Endothelial cell of umbilical vein (primary cell): ENCODE measurements at regions not wholly inside any gene's neighbourhood (a gene's known extent, or its start where the extent isn't known, plus 50 kb on each side); places are given as distances from the start of the nearest gene placed in this dataset.

Source experiments
- BruUV-seq: library from RNA; stranded (reverse); fragments of 400-500 nt; replicated peaks from 2 replicates; lab custom pipeline; 2021; lab: Mats Ljungman, UMichigan
- CTCF ChIA-PET: fragments of 300-600, 350-600 bp; sonication (Branson Sonifier 250); formaldehyde crosslinking; loops from one replicate; lab custom pipeline; 2021; ENCODE audit warnings: antibody characterized with exemption, inconsistent platforms; lab: Charles Lee
- POLR2A ChIA-PET: fragments of 300-600, 350-600 bp; sonication (Branson Sonifier 250); formaldehyde crosslinking; loops from one replicate; lab custom pipeline; 2021; ENCODE audit warnings: antibody characterized with exemption, inconsistent platforms; lab: Charles Lee
- DNase-seq: peaks from one replicate; pipeline ENCODE4 v3.0.0-alpha.2; 2011; ENCODE audit warnings: low read depth, low spot score
- FAIRE-seq: peaks from 2 replicates; lab custom pipeline; 2011; peaks lifted over from hg19 to GRCh38; lab: Jason Lieb, UNC
- H2AFZ ChIP-seq: 2 replicates; pipeline ENCODE4 v1.6.0; 2012; ENCODE audit warnings: low read depth, low read length, control low read depth, inconsistent platforms
- H3K27ac ChIP-seq: 2 replicates; pipeline ENCODE4 v1.5.1; 2011; ENCODE audit warnings: low read depth, mild to moderate bottlenecking, control low read depth, low read length, moderate library complexity; ENCODE audit not compliant: insufficient read depth
- H3K27me3 ChIP-seq, 2 experiments: 2 replicates each; pipeline versions ENCODE4 v1.6.0 to v1.6.1; 2011; ENCODE audit warnings: low read length in 2 of 2, mixed read lengths in 1 of 2; ENCODE audit not compliant: control insufficient read depth in 2 of 2, insufficient read depth in 2 of 2
- H3K36me3 ChIP-seq, 2 experiments: 2 replicates in 1 of 2; 3 replicates in 1 of 2; pipeline ENCODE4 v1.5.1; 2011; ENCODE audit warnings: low read length in 2 of 2, mild to moderate bottlenecking in 1 of 2, moderate library complexity in 1 of 2; ENCODE audit not compliant: control insufficient read depth in 2 of 2, insufficient read depth in 2 of 2; ENCODE audit errors: extremely low read depth in 1 of 2
- H3K4me1 ChIP-seq: 3 replicates; pipeline ENCODE4 v1.5.1; 2011; ENCODE audit warnings: mild to moderate bottlenecking, low read length; ENCODE audit not compliant: control insufficient read depth, insufficient read depth; ENCODE audit errors: extremely low read depth
- H3K4me2 ChIP-seq: 2 replicates; pipeline ENCODE4 v1.6.1; 2011; ENCODE audit warnings: low read length, control low read depth, mixed read lengths; ENCODE audit not compliant: insufficient read depth
- H3K4me3 ChIP-seq, 3 experiments: fragments of 200-600 bp in 1 of 3; sonication (generic), shearing (Covaris generic) in 1 of 3; replicated peaks in 1 of 3; 2 replicates each; pipeline ENCODE4 v1.5.1; 2011 to 2016; ENCODE audit warnings: control low read depth in 3 of 3, low read length in 3 of 3, mild to moderate bottlenecking in 2 of 3, inconsistent platforms in 1 of 3, low read depth in 1 of 3, moderate library complexity in 1 of 3; ENCODE audit not compliant: insufficient read depth in 1 of 3
- H3K79me2 ChIP-seq: 2 replicates; pipeline ENCODE4 v1.6.0; 2012; ENCODE audit warnings: low read length, inconsistent platforms; ENCODE audit not compliant: control insufficient read depth, insufficient read depth
- H3K9ac ChIP-seq: replicated peaks from 2 replicates; pipeline ENCODE3; 2011; ENCODE audit warnings: low read length, control low read depth; ENCODE audit not compliant: insufficient read depth; ENCODE audit errors: extremely low read depth
- H3K9me1 ChIP-seq: replicated peaks from 3 replicates; pipeline ENCODE4 v1.6.0; 2011; ENCODE audit warnings: mild to moderate bottlenecking, low read length; ENCODE audit not compliant: control insufficient read depth, insufficient read depth; ENCODE audit errors: extremely low read depth
- H3K9me3 ChIP-seq: replicated peaks from 2 replicates; pipeline ENCODE4 v1.5.1; 2012; ENCODE audit warnings: low read length, inconsistent platforms; ENCODE audit not compliant: control insufficient read depth, insufficient read depth
- H4K20me1 ChIP-seq: replicated peaks from 2 replicates; pipeline ENCODE3; 2011; ENCODE audit warnings: mild to moderate bottlenecking, low read length; ENCODE audit not compliant: control insufficient read depth, insufficient read depth; ENCODE audit errors: extremely low read depth
- EZH2 ChIP-seq: IDR thresholded peaks from 2 replicates; pipeline ENCODE4 v1.6.1; 2012; ENCODE audit warnings: borderline replicate concordance, low read depth, mild to moderate bottlenecking, moderate library complexity, low read length, inconsistent platforms; ENCODE audit not compliant: severe bottlenecking
- FOS ChIP-seq: IDR thresholded peaks from 2 replicates; pipeline ENCODE4 v1.6.1; 2011; ENCODE audit warnings: mild to moderate bottlenecking, low read length, moderate library complexity, borderline replicate concordance; ENCODE audit not compliant: insufficient read depth
- GATA2 ChIP-seq: IDR thresholded peaks from 2 replicates; pipeline ENCODE4 v1.7.0; 2011; ENCODE audit warnings: low read depth, mild to moderate bottlenecking, moderate library complexity, mixed read lengths, low read length; ENCODE audit not compliant: insufficient read length, insufficient read depth
- JUN ChIP-seq: IDR thresholded peaks from 2 replicates; pipeline ENCODE4 v1.6.1; 2011; ENCODE audit warnings: borderline replicate concordance, low read depth; ENCODE audit not compliant: insufficient read length, insufficient read depth
- MYC ChIP-seq: IDR thresholded peaks from one replicate; pipeline ENCODE4 v1.6.1; 2011; ENCODE audit warnings: mild to moderate bottlenecking, low read depth, low read length
- POLR2A ChIP-seq: IDR thresholded peaks from 2 replicates; pipeline ENCODE4 v1.6.1; 2012; ENCODE audit warnings: low read depth, mild to moderate bottlenecking, control low read depth, low read length
- POLR2AphosphoS5 ChIP-seq: IDR thresholded peaks from 2 replicates; pipeline ENCODE4 v1.6.1; 2012; ENCODE audit warnings: low read depth, mild to moderate bottlenecking, control low read depth, low read length, moderate library complexity; ENCODE audit not compliant: insufficient read depth
- dilution Hi-C: fragments of 300-500 bp; cut with MboI; formaldehyde crosslinking; loops from one replicate; pipeline ENCODE4 v1.15.0; 2019; ENCODE audit warnings: low sequenced_read_pairs; ENCODE audit not compliant: extremely low pct_ligation_motif_present
- intact Hi-C: fragments of 100-400 bp; cut with micrococcal nuclease; formaldehyde crosslinking; loops from one replicate; pipeline ENCODE4 v1.10.0; 2022
- TF ChIP-seq, protein P1 (sequence below): IDR thresholded peaks from 2 replicates; pipeline ENCODE4 v1.6.1; 2011; ENCODE audit not compliant: insufficient read depth, insufficient read length
- TF ChIP-seq, protein P2 (sequence below), 2 donors: IDR thresholded peaks; 1 replicate in 1 of 2; 2 replicates in 1 of 2; pipeline ENCODE4 v1.5.1; 2011; ENCODE audit warnings: low read length in 2 of 2, mild to moderate bottlenecking in 2 of 2, moderate library complexity in 2 of 2, control low read depth in 1 of 2, inconsistent platforms in 1 of 2, low read depth in 1 of 2; ENCODE audit not compliant: insufficient read depth in 1 of 2; ENCODE audit errors: extremely low read depth in 1 of 2

DNA sequence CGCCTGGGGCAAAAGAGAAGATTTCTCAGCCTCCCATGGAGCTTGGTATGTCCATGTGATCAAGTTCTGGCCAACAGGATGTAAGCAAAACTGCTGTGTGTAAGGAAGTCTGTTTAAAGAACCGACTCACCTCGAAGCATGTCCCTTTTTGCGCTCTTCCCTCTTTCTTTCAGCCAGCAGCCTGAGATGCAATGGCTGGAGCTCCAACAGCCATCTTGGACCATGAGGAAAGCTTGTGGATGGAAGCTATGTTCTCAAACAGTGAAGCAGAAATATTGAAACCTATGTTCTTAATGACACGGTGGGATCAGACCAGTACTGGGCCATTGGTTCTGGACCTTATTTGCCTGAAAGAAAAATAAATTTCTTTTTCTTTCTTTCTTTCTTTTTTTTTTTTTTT is 82.3 kb upstream of the SLC24A4 start:
- TF ChIP-seq FOS: no peak
- TF ChIP-seq JUN: no peak
- TF ChIP-seq, protein P1, sequence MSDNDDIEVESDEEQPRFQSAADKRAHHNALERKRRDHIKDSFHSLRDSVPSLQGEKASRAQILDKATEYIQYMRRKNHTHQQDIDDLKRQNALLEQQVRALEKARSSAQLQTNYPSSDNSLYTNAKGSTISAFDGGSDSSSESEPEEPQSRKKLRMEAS: no peak
- no peak for TF ChIP-seq EZH2
- no peak for TF ChIP-seq MYC
- TF ChIP-seq GATA2: no peak
- no peak for TF ChIP-seq POLR2AphosphoS5
- TF ChIP-seq POLR2A: no peak
- TF ChIP-seq, protein P2, sequence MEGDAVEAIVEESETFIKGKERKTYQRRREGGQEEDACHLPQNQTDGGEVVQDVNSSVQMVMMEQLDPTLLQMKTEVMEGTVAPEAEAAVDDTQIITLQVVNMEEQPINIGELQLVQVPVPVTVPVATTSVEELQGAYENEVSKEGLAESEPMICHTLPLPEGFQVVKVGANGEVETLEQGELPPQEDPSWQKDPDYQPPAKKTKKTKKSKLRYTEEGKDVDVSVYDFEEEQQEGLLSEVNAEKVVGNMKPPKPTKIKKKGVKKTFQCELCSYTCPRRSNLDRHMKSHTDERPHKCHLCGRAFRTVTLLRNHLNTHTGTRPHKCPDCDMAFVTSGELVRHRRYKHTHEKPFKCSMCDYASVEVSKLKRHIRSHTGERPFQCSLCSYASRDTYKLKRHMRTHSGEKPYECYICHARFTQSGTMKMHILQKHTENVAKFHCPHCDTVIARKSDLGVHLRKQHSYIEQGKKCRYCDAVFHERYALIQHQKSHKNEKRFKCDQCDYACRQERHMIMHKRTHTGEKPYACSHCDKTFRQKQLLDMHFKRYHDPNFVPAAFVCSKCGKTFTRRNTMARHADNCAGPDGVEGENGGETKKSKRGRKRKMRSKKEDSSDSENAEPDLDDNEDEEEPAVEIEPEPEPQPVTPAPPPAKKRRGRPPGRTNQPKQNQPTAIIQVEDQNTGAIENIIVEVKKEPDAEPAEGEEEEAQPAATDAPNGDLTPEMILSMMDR (IDR thresholded peaks at IDR 0.05; ENCODE audit: extremely low read depth in 1 of 2, insufficient read depth in 1 of 2, low read depth in 1 of 2, low read length in 2 of 2): no peak
- DNase-seq (no peak), FAIRE-seq (no peak)
- Histone ChIP-seq H3K9me1 (no peaks in the 10 kb centered on the region), H3K27ac (no peak overlapping the region), H3K27me3 (no peaks in the 10 kb centered on the region), H3K4me2 (no peak overlapping the region), H3K4me1 (no peaks in the 10 kb centered on the region), H3K9ac (no peak overlapping the region), H3K36me3 (no peaks in the 10 kb centered on the region), H3K4me3 (no peak overlapping the region), H4K20me1 (no peaks in the 10 kb centered on the region), H3K79me2 (no peaks in the 10 kb centered on the region), H2AFZ (no peak overlapping the region), H3K9me3 (no peaks in the 10 kb centered on the region)
- dilution Hi-C loops (no loop called here), intact Hi-C loops (no loop called here)
- BruUV-seq: no TSS peak
- CTCF ChIA-PET: interaction anchor here (0.6 to 1.5 kb wide), 2 partner anchors 9 to 547 kb away, joined by 3 to 7 read pairs; no protein-coding TSS in a partner anchor
- POLR2A ChIA-PET: interaction anchor here (0.7 kb wide), 1 partner anchor 16 kb away, joined by 5 read pairs; no protein-coding TSS in a partner anchor
